ENCODE measurements at regions not wholly inside any gene's neighbourhood (a gene's known extent, or its start where the extent isn't known, plus 50 kb on each side); places are given as distances from the start of the nearest gene placed in this dataset.

DNA sequence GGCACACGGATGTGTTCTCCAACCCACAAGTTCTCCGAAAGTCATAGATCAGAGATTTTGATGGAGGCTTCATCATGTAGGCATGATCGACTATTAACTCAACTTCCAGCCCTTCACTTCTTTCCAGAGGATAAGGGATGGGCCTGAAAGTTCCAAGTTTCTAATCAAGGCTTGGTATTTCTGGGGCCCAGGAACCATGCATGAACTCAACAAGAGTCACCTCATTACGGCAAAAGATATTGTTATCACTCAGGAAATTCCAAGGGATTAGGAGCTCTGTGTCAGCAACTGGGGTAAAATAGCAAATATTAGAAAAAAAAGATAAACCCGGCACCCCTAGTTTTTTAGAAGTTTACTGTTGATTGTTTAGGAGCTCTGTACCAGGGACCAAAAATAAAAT is 240.1 kb upstream of the PPP1R2C start:
- no peak for DNase-seq

GRCh38 chrX:43019021-43019420 is 241.1 kb upstream of the PPP1R2C start:
- no peak for DNase-seq

- no peak for DNase-seq
Observed at GRCh38 chrX:43025806-43026315, 247.9 kb upstream of the PPP1R2C start.

GRCh38 chrX:43064096-43064495 is 286.1 kb upstream of the PPP1R2C start:
- DNase-seq, result no peak

GRCh38 chrX:43065978-43066377 is 288.0 kb upstream of the PPP1R2C start:
- no peak for DNase-seq

- DNase-seq, result no peak
Observed at GRCh38 chrX:43068639-43069038, 290.7 kb upstream of the PPP1R2C start.

DNA sequence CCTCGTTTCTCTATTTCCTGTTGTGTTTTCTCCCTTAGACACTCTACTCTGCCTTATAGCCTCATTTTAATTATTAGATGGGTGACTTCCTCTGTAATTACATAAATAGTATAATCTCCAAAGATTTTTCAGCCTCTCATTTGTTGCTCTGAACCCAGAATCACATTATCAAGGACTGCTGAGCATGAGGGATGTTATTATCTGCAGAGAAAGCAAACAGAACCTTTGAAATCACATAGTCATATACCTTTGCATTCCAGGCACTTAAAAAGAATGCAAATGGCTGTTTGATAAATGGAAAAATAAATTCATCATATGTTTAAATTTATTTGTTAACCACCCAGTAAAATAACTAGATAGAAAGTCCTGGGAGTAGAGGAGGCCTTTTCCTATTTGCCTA is 305.1 kb upstream of the PPP1R2C start:
- no peak for DNase-seq

DNA sequence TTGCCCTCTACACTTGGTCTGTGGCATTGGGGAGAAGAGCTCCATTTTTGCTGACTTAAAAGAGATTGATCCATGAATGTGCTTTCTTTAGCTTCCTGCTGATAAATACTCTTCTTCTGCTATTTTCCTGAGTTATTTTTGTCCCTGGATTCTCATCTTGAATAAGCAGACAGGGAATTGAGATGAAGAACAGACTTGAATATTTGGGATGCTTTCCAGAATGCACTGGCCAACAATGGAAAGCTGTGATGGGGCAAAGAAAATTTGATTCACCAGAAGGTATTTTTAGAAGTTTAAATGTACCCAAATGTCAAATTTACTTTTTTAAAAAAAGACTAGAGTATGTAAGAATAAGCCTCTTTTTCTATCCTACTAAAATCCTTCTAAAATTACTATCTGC is 309.9 kb upstream of the PPP1R2C start:
- no peak for DNase-seq

- DNase-seq, result no peak
Observed at GRCh38 chrX:43096830-43097229, 318.9 kb upstream of the PPP1R2C start.

GRCh38 chrX:43106009-43106408 is 328.0 kb upstream of the PPP1R2C start:
- DNase-seq, result no peak

DNA sequence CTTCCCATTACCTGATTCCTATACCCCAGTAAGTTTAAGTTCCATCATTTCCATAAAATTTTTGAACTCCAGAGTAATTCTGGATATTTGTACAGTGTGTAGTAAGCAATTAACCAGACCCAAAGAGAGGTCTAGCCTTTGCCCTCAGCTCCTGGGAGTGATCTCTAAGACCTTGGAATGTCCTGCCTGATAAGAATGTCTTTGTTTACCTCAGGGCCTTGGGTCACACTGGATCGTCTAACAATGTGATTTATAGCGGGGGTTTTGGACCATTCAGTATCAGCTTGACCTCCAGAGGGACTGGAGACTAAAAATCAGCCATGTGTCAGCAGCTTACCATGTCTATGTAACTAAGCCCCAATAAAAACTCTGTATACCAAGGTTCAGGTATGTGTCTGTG is 330.9 kb upstream of the PPP1R2C start:
- no peak for DNase-seq

GRCh38 chrX:43121637-43122036 is 343.7 kb upstream of the PPP1R2C start:
- DNase-seq, result no peak

GRCh38 chrX:43139645-43140044 is 361.7 kb upstream of the PPP1R2C start:
- DNase-seq, result no peak

DNA sequence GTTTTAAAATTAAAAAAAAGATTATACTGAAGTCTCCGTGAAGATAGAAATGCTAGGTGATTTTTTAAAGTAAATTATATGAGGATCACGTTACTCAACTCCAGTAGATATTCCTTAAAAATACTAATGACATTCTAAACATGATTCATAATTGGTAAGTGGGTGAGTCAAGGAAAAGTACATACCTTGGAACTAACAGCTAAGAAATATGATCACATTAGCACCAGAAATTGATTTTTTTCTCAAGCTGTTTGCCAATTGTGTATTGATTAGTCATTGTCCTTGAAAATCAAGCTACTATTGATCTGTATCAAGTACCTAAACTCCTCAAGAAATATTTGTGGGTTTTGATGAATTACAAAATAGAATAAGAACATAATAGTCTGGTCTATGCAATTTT is 362.6 kb upstream of the PPP1R2C start:
- no peak for DNase-seq

- no peak for DNase-seq
Observed at GRCh38 chrX:43141885-43142284, 363.9 kb upstream of the PPP1R2C start.

- DNase-seq, result no peak
Observed at GRCh38 chrX:43148305-43148704, 370.3 kb upstream of the PPP1R2C start.

DNA sequence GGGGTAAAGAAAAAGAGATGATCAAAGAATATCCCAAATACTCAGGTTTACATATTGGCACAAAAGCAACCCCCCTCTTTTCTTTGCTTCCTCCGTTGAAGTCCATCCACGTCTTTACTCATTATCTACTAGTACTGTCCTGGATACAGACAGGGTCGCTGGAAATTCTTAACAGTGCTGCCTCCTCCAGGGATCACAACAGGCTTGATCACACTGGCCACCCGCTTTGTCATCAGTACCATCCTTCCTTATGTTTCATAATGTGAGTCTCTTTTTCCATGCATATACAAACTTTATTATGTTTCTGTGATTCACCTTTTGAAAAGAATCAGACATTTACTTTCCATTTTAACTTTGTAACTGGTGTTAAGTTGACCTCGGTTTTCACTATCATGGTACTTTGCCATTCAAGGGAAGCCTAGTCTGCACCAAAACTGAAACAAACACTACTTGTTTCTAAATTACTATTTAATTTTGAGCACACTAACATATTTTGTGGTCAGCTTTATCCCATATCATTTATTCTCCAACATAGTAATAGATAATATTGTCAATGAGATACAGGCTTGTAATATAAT is 387.5 kb upstream of the PPP1R2C start:
- no peak for DNase-seq

DNA sequence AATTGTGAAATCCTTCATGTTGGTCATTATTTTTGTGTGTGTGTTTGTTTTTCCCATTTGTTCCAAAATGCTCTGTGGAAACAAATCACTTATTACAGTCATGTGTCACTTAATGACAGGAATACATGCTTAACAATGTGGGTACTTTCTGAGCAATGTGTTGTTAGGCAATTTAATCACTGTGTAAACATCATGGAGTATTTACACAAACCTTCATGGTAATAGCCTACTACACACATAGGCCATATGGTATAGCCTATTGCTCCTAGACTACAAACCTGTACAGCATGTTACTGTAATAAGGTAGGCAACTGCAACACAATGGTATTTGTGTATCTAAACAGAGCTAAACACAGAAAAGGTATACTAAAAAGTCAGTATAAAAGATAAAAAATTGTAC is 388.9 kb upstream of the PPP1R2C start:
- DNase-seq, result no peak

DNA sequence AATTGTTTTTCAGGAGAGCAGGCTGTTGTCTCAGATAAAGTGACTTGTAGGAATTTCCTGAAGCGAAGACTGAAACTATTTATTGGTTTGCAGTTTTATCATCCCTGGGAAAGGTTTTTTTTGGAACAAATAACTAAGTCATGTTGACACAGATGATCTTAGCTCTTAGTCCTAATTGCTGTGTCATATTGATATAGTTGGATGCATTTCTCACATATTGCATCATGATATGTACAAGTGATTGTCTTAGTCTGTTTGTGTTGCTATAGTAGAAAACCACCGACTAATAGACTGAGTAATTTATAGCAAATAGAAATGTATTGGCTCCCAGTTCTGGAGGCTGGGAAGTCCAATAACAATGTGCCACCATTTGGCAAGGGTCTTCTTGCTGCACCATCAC is 397.5 kb upstream of the PPP1R2C start:
- no peak for DNase-seq

DNA sequence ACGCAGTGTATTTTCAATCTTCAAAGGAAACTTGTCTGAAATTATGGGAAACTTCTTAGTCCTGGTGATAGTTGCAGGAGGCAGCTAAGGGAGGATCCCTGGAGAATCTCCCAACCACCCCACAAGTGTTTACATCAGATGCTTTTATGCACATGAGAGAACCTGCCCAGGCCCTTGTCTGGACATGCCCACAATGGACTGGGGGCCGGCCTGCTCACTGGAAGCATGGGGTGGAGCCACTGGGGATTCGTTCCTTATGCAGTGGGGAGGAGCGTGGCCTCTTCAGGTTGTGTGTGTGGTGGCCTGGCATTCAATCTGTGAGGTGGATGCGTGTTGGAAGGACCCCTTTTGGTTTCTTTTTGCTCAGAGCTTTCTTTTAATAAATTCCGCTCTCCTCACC is 398.7 kb upstream of the PPP1R2C start:
- DNase-seq, result no peak

- no peak for DNase-seq
Observed at GRCh38 chrX:43188296-43188695, 410.3 kb upstream of the PPP1R2C start.

DNA sequence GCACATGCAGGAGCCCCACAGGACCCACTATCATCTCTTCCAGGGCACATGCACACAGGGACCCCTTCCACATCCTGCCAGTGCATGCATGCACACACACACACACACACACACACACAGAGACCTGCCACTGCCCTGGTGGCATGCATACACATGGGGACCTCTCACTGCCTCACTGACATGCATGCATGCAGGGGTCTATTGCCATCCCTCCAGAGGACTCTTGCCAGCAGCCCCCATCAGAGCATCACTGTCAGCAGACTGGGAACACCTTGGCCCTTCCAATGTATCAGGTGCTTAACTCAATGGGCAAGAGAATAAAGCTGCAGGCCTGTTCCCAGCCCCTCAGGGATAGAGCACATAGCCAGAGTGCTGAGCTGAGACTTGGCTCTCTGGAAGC is 433.6 kb upstream of the PPP1R2C start:
- DNase-seq, result no peak

DNA sequence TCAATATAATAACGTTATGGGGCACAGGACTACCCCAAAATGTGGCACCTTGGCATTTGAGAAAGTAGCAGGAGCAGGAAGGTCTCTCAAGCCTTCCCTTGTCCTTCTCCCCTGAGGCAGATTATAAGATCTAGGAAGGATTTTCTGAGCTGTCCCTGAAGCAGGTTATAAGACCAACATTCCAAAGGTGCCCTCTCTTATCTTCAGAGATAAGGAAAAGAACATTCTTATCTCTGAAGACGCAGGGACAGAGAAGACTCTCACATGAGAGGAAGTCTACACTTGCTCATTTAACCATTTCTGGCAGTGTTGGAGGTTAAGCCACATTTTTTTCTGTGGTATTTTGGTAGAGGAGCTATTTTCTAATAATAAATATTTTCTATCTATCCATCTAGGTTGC is 437.9 kb upstream of the MAOA start:
- DNase-seq, result no peak

- DNase-seq, result no peak
Observed at GRCh38 chrX:43224496-43224895, 431.6 kb upstream of the MAOA start.

- DNase-seq, result no peak
Observed at GRCh38 chrX:43225626-43226328, 430.3 kb upstream of the MAOA start.

All from dermis blood vessel endothelial cell (primary cell).